CD4-positive, alpha-beta T cell treated with Interleukin-4 for 1 hour (primary cell): ENCODE measurements at regions not wholly inside any gene's neighbourhood (a gene's known extent, or its start where the extent isn't known, plus 50 kb on each side); places are given as distances from the start of the nearest gene placed in this dataset.

Experiments used
- DNase-seq, 2 donors: peaks; one replicate each; pipeline ENCODE4 v3.0.0-alpha.2; 2020 to 2022

DNA sequence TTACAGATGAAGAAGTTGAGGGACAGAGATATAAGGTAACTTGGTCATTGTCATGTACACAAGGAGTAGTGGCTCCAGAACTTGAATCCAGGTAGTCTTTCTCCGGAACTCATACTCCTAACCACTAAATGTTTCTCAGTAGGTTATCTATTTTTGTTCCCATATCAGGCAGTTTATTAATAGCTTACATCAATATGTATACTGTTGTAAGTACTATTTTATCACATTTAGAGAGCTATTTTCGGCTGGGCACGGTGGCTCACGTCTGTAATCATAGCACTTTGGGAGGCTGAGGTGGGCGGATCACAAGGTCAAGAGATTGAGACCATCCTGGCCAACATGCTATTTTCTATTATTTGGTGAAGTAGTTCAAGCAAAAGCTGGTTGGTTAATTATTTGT lies 415.6 kb upstream of the FBXO33 start:
- DNase-seq, result no peak

DNA sequence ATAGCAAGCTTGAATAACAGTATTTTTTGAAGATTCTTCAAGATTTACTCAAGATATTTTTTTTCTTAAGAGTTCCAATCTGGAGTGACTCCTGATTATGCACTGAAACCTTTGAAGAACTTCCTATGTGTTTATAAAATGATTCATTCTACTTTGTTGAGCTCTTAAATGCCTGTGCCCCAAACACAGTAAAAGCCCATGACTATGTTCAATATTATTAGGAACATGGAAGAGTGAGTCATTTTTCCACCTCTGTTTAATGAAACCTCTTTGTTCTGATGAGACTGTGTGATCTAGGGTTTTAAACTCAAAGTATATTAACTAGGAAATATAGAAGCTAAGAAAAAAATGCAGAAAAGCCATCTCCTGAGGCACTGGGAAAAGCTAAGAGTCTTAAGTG lies 415.0 kb upstream of the FBXO33 start:
- DNase-seq, result no peak

DNA sequence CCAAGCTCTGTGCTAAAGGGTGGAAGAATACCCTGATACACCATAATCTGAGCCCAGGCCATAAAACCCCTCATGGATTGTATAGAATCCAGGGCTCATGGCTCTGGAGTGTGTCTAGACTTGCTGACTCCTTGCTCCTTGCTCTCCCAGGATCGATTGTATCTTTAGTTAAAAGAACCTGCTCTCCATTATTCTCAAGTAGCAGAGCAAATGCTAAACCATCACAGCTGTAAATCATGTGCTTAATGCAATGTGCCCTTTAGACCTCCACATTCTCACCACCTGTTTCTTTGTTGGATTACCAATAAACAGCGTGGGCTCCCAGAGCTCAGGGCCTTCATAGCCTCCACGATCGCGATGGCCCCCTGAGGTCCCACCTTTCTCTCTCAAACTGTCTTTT lies 411.6 kb upstream of the FBXO33 start:
- no peak for DNase-seq

DNA sequence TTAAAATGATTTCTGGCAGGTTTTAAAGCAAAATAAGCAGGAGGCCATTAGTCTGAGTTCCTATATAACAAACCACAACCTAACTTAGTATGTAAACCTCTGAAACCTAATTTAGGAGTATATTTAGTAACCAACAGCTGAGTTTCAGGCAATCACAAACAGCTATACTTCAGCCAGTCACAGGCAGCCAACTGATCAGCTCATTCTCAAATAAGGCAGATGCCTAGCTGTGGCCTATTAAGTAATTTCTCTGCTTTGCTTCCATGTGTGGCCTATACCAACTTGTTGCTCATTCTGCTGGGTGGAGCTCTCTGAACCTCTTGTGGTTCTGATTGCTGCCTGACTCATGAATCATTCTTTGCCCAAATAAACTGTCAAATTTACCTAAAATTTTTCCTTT lies 408.9 kb upstream of the FBXO33 start:
- no peak for DNase-seq

DNA sequence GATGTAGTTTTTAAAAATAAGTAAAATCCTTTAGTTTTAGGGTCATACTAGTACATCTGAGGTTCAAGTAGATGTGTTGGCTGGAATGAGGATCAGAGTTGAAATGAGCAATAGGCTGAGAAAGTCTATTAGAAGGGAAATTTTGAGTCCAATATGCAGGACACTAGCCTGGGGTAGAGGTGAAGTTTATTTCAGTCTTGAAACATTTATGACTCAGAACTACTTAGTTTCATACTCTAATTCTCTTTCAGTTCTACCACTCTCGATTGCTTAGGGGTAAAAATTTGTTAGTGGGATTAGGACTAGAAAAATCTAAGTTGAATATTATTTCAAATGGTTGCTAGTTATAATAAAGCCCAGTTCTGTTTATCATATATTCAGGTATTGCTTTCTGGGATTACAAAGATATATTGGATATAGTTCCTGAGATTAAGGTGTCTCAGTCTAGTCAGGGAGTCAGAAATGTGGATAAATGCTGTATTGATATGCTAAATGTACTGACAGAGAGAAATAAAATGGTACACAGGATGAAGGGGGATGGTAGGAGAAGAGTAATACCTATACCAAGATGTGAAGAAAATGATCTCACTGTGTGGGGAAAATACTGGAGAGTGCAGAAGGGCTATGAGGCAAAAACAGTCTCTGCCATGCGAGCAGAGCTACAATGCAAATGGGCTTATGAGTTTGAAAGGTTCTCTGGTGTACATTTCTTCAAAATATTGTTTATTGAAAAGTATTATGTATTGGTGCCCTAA lies 395.8 kb upstream of the FBXO33 start:
- DNase-seq, result no peak

DNA sequence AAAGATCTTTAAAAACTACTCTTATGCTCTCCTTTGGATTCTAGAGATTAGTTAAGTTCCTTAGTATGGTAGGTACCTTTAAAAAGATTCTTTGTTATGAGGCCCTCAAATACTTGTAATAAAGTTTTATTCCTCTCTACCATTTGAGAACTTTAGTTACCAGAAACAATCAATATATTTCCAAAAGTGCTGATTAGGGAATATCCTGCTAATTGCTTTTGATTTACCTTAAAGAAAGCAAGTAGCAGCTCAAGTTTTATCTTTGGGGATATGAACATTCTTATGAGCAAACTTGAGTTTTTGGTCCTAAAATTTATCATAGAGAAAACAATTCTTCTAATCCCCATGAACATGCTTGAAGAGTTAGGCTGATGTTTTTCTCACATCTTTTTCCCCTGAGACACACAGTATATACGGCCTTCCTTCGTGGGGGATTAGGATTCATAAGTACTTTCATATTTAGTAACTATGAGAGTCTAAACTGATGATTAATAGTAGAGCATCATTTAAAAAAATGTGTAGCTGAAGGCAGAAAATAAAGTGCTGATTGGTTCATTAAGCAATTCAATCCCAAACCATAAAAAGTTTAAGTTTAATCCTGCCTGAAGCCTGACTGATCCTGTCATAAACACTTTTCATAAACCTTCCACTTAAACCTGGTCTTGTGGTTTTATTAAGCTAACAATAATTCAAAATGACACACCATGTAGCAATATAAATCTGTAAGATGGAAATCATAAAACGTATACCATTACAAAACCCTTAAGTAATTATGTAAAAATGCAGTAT lies 380.5 kb upstream of the FBXO33 start:
- DNase-seq, result no peak

DNA sequence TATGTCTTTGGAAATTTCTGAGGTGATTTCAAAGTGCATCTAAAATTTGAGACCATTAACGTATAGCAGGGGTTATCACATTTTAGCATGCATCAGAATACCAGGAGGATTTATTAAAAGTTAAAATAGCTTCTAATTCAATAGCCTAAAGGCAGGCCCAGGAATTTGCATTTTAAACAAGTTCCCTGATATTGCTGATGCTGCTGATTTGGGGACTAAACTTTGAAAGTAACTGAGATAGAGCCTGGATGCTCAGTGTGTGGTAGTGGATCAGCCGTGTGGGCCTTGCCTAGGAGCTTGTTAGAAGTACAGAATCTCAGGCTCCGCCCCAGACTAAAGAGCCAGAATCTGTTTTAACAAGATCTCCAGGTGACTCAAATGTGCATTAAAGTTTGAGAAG lies 375.0 kb upstream of the FBXO33 start:
- DNase-seq, result no peak

DNA sequence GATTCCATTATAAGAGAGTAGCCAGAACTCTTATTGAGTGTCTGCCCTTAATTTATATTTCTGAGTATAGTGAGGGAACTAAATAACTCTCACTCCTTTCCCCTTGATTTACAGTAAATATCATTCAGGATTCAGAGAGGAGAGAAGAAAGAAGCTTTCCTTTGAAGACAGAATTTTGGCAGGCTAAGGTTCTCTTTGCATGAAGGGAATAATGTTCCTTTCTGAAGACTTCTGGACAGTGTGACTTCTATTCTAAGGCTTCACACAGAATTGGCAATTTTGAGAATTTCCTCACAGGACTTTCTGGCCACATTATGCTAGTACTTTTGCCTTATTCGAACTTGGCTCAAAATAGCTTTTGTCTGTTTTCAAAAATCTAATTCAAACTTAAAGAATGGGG lies 352.2 kb upstream of the FBXO33 start:
- no peak for DNase-seq

DNA sequence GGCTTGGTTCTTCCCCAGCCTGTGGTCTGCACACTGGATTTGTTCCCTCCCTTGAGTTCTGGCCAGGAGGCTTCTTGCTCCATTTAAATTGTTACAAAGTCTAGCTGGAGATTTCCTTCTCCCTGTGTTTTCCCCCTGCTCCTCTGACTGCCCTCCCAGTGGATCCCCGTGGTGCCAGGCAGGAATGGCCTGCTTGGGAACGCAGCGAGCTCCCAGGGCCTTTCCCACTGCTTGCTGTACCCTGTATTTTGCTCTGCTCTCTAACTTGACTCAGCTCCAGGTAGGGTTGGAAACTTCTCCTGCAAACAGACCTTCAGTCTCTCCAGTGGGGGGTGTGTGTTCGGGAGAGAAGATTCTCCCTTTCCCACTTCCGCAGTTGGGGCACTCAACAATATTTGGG lies 349.2 kb upstream of the FBXO33 start:
- no peak for DNase-seq

DNA sequence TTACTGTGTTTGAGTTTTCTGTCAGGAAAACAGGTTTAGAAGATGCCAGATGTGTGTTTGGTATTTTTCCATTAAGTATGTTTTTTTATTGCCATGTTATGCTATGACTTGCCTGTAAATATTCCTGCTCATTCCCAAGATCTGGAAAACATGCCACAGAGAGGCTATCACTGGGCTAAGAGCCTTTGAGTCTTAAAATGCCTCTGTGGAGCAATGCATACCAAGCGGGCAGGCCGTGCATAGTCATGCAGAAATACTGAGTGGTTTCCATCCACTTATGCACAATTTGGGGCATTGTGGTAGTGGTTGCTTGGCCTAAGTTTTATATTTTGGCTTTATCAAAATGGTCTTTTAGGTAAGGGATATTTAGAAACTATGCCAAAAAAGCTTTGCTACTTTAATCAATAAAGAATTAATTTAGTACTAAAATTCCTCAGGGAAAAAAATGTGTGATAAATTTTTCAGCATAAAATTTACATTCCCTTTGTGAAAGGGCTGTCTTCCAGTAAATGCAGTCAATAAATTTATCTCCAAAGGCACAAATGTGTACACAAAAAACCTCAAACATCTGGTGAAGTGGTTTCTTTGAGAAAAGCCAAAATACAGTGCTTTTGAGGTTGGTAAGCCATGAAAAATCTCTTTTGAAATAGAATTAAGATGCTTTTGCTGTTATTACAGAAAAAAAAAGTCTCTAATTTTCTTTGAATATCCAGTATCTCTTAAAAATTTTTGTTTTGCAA lies 341.3 kb upstream of the FBXO33 start:
- DNase-seq, result no peak

DNA sequence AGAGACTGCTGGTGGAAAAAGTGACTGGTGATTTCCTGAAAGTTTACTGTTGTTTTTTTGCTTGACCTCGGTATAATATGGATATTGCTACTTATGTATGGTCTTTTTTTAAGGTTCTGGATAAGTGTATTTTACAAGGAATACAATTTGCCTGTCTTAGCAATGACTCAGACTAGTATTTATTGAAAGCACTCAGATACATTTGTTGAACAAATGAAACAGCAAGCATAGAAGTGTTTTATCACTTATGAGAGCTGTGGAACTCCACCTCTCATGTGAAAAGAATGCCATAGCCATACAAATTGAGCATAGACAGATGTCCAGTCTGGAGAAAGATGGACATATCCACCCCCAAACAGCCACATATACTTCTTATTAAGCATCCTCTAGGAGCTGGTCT lies 340.4 kb upstream of the FBXO33 start:
- DNase-seq, result no peak

DNA sequence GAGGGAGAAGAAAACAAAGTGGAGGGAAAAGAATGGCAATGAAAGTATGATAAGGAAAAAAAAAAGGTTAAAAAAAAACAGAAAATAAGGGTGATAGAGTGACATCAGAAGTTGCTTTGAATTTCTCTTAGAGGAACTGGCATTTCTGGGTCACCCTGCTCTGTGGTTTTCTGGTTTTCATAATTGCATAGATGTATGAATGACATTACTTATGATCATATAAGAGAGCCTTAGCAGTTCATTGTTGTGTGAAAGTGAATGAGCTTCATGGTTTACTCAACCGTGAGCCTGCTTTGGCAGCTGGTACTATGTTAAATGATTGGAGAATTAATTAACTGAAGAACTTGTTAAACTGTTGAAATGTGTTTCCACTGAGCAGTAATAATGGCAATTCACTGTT lies 336.4 kb upstream of the FBXO33 start:
- no peak for DNase-seq

DNA sequence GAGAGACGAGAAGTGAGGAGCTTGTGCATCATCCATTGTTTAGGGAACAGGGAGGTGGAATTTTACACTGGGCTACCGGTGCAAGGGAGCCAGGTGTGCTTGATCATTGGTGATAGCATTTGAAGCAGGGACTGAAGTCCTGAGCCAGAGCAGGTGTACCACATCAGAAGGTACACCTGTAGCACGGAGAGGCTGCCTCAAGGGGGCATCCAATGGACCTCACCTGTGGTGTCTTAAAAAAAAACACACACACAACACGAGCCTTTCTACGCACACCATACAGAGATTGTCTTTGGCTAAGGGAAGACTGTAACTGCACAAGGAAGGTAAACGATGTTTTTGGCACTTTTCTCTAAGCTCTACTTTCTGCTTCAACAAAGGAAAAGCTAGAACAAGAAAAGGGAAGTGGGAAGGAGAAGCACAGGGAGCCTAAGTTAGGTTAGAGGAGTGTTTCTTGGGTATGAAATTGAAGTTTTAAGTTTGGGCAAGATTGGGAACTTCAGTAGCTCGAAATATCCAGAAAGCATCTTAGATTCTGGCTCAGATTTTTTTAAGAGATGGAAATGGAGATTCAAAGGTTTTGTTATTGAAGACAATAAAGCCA lies 334.3 kb upstream of the FBXO33 start:
- DNase-seq, result no peak

DNA sequence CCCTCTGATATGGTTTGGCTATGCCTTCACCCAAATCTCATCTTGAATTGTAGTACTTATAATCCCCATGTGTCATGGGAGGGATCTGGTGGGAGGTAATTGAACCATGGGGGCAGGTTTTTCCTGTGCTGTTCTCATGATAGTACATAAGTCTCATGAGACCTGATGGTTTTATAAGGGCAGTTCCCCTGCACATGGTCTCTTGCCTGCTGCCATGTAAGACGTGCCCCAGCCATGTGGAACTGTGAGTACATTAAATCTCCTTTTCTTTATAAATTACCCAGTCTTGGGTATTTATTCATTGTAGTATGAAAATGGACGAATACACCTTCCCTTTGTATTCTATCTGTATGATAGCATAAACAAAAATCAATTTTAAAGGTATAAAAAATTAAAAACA lies 333.4 kb upstream of the FBXO33 start:
- no peak for DNase-seq

DNA sequence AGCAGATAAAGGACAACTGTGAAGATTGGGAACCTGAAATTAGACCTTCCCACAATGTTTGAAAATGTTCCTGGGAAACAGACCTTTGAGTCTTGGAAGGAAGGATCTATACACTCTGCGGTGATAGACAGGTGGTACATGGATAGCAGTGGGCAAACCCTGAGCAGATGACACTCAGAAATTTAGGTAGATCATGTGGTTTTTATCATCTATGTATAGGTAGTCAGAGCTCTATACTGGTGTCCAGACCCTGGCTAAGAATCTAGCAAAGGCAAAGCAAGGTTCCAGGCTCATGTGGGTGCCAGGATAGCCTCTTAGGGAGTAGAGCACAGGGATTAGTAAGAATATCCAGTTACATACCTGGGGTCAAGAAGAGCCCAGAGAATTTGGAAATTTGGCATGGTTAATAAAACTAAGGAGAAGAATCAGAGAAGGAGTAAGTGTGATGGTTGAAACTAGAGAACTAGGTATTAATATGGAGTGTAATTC lies 331.2 kb upstream of the FBXO33 start:
- DNase-seq, result no peak

DNA sequence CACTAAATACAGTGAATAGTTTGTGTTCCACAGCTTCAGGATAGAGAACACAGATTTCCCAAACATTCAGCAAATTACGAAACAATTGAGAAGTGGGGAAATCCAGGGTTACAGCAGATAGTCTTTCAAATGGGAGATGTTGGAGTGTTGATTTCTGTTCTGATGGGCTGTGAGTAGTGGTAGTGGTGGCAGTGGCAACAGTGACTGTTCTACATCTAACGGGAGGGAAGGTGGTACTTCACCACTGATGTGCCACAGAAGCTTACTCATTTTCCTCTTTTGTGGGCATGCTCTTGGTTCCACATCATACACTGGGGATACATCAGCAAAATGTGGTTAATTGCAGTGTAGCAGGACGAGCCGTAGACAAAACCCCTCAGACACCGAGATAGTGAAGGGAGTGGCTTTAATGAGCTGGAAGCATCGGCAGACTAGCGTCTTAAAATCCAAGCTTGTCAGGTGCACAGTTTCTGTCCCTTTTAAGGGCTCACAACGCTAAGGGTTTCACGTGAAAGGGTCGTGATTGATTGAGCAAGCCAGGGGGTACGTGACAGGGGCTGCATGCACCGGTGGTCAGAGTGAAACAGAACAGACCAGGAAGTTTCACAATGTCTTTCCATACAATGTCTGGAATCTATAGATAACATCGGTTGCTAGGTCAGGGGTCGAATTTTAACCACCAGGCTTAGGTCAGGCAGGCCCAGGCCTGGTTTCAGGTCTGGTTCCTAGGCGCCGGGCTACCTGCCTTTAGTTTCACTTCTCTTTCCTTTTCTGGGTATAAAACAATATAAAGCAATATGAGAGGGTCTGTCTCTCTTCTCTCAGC lies 330.6 kb upstream of the FBXO33 start:
- peak in 1 of 2 donors; percentile 4 for DNase-seq

DNA sequence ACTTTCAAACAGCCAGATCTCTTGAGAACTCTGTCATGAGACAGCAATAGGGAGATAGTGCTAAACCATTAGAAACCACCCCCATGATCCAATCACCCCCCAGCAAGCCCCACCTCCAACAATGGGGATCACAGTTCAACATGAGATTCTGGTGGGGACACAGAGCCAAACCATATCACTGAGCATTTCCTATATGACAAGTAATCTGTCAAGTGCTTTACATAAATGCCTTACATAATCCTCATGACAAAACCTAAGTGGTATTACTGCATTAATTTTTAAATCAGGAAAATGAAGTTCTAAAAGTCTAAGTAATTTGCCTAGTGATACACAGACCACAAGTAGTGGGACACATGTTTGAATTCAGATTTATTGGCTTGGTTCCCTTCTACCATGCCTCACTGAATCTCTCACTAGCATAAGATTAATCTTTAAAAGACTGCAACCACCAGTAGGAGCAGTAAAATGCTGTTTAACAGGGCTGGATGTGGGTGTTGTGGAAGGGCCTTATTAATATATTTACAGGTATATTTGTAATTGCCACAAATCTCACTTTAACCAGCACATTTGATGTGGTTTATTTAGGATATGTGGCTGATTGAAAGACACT lies 323.1 kb upstream of the FBXO33 start:
- no peak for DNase-seq

DNA sequence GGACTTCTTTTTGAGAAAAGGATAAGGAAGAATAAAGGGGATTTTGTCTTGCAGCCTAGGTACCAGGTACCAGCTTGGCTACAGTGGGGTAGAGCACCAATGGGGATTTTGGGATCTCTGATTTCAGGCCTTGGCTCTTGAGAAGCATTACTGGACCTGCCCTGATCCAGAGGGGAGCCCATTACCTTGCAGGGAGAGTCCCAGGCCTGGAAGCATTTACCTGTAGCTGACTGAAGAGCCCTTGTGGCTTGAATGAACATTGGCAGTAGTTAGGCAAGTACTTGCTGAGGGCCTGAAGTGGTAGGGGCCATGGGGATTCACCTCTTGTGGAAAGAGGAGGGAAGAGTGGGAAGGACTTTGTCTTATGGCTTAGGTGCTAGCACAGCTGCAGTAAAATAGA lies 308.2 kb upstream of the FBXO33 start:
- DNase-seq, result no peak

DNA sequence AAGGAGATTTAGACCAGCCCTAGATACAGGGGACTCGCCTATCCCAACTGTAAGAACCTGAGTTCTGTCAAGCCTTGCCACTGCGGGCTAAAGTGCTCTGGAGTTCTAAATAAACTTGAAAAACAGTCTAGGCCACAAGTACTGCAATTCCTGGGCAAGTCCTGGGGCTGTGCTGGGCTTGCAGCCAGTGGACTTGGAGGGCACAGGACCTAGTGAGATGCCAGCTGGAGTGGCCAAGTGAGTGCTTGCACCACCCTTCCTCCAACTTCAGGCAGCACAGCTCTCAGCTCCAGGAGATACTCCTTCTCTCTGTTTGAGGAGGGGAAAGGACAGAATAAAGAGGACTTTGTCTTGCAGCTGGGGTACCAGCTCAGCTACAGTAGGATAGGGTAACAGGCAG lies 307.6 kb upstream of the FBXO33 start:
- no peak for DNase-seq

DNA sequence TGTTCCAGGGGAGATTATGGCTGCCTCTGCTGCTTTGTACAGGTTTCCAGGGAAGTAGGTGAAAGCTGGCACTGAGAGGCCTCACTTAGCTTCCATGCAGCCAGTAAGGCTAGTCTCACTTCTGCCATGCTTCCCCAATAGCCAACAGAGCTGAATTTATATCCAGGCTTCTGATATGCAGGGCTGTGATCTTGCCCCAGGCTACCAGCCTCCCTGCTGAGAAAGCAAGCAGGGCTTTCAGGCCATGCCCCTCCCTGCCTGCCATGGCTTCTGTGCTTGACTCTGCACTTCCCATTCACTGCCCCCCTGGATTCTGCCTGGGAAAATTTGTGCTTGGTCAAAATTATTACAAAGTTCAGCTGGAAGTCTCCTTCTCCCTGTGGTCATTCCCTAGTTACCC lies 302.1 kb upstream of the FBXO33 start:
- no peak for DNase-seq

DNA sequence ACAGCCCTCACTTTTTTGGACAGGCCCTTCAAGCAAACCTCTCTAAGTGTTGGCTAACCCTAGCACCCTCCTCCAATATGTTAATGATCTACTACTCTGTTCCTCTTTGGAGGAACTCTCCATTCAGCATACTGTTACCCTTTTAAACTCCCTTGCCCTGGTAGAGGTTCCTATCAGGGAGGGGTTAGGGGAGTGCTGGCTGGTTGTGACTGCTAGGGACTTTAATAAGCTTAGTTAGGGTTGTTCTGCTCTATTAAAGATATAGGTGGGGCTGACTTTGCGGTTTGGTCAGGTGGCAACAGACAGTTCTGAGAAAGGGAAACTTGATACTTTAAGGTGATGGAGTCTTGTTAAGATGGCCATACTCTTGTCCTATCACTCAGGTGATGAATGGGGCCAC lies 301.5 kb upstream of the FBXO33 start:
- no peak for DNase-seq

DNA sequence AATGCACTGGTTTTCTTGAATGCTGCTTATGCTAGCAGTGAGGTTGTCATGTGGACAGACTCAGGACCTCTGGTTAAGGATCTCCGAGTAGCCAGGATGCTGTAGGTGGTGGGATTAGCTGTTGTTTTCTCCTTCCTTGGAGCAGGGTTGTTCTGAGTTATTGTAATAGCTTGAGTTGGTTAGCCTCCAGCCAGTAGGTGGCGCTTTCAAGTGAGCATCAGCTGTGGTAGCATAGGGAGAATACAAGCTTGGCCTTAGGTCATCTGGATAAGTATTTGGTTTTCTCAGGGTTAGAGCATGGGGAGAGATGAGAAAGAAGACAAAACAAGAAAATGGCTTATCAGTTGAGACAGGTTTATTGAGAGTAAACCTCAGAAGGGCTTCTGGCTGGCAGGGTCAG lies 299.7 kb upstream of the FBXO33 start:
- no peak for DNase-seq
